GM10266 (cell line): ENCODE measurements at regions not wholly inside any gene's neighbourhood (a gene's known extent, or its start where the extent isn't known, plus 50 kb on each side); places are given as distances from the start of the nearest gene placed in this dataset.

Experiments
- DNase-seq: peaks from one replicate; pipeline ENCODE4 v3.0.0; 2012; ENCODE audit errors: extremely low spot score
- CTCF ChIP-seq: IDR thresholded peaks from 2 replicates; pipeline ENCODE4 v1.5.1; 2012; ENCODE audit warnings: mild to moderate bottlenecking, low read depth; ENCODE audit not compliant: control insufficient read depth, insufficient read depth; ENCODE audit errors: missing control alignments

- no peak for TF ChIP-seq CTCF
- no peak for DNase-seq
These were observed 155.3 kb upstream of the FSCB start for GRCh38 chr14:44662250-44662891.

GRCh38 chr14:44658389-44658696 lies 151.3 kb upstream of the FSCB start:
- no peak for DNase-seq
- no peak for TF ChIP-seq CTCF

- no peak for DNase-seq
- TF ChIP-seq CTCF, result no peak
These were observed 150.8 kb upstream of the FSCB start for GRCh38 chr14:44657696-44658388.

GRCh38 chr14:44657203-44657602 lies 150.1 kb upstream of the FSCB start:
- no peak for TF ChIP-seq CTCF
- no peak for DNase-seq

GRCh38 chr14:44654591-44654990 lies 147.5 kb upstream of the FSCB start:
- no peak for DNase-seq
- TF ChIP-seq CTCF, result no peak

GRCh38 chr14:44653641-44654040 lies 146.6 kb upstream of the FSCB start:
- no peak for DNase-seq
- TF ChIP-seq CTCF, result no peak

- DNase-seq, result no peak
- no peak for TF ChIP-seq CTCF
These were observed 145.6 kb upstream of the FSCB start for GRCh38 chr14:44652640-44653039.
